Esophagus mucosa (tissue), 1 donor: ENCODE measurements at regions not wholly inside any gene's neighbourhood (a gene's known extent, or its start where the extent isn't known, plus 50 kb on each side); places are given as distances from the start of the nearest gene placed in this dataset.

ENCODE experiments used
- ATAC-seq: fragments of 200-7000 bp; cut with Tn5 transposase; one replicate; pipeline ENCODE4 v1.9.1; 2020
- donor health status: DM: yes; HTN: yes; CAD: no.

- ATAC-seq: no peak
Measured at GRCh38 chr18:77862066-77862757, 612.6 kb downstream of the GALR1 start.

- no peak for ATAC-seq
Measured at GRCh38 chr18:77865853-77866252, 616.2 kb downstream of the GALR1 start.

GRCh38 chr18:77866351-77866750 is 616.7 kb downstream of the GALR1 start:
- ATAC-seq: no peak

GRCh38 chr18:77870199-77870598 is 620.6 kb downstream of the GALR1 start:
- ATAC-seq: no peak

GRCh38 chr18:77870894-77871293 is 621.2 kb downstream of the GALR1 start:
- no peak for ATAC-seq

- no peak for ATAC-seq
Measured at GRCh38 chr18:77872166-77872565, 622.5 kb downstream of the GALR1 start.

- no peak for ATAC-seq
Measured at GRCh38 chr18:77876319-77876865, 626.7 kb downstream of the GALR1 start.

GRCh38 chr18:77879829-77880228 is 630.2 kb downstream of the GALR1 start:
- no peak for ATAC-seq

- no peak for ATAC-seq
Measured at GRCh38 chr18:77884454-77884853, 634.8 kb downstream of the GALR1 start.

- ATAC-seq: no peak
Measured at GRCh38 chr18:77894060-77894459, 644.4 kb downstream of the GALR1 start.

- ATAC-seq: no peak
Measured at GRCh38 chr18:77895250-77895649, 645.6 kb downstream of the GALR1 start.

GRCh38 chr18:77896586-77897252 is 647.1 kb downstream of the GALR1 start:
- ATAC-seq: no peak

- no peak for ATAC-seq
Measured at GRCh38 chr18:77897606-77898005, 648.0 kb downstream of the GALR1 start.

- peak; percentile 89 for ATAC-seq
Measured at GRCh38 chr18:77899972-77900754, 650.5 kb downstream of the GALR1 start.

- ATAC-seq: no peak
Measured at GRCh38 chr18:77905011-77905410, 655.4 kb downstream of the GALR1 start.

- no peak for ATAC-seq
Measured at GRCh38 chr18:77905449-77906055, 655.9 kb downstream of the GALR1 start.

- no peak for ATAC-seq
Measured at GRCh38 chr18:77906103-77906892, 656.6 kb downstream of the GALR1 start.

GRCh38 chr18:77910347-77910746 is 660.7 kb downstream of the GALR1 start:
- no peak for ATAC-seq

- ATAC-seq: no peak
Measured at GRCh38 chr18:77911971-77912605, 662.4 kb downstream of the GALR1 start.

- no peak for ATAC-seq
Measured at GRCh38 chr18:77918730-77919129, 669.1 kb downstream of the GALR1 start.

- no peak for ATAC-seq
Measured at GRCh38 chr18:77919923-77920322, 670.3 kb downstream of the GALR1 start.

- ATAC-seq: no peak
Measured at GRCh38 chr18:77935342-77935741, 685.7 kb downstream of the GALR1 start.
